HL-60 (cell line): ENCODE measurements at regions not wholly inside any gene's neighbourhood (a gene's known extent, or its start where the extent isn't known, plus 50 kb on each side); places are given as distances from the start of the nearest gene placed in this dataset.

Experiments used
- DNase-seq, 2 experiments: peaks; one replicate each; pipeline ENCODE4 v3.0.0-alpha.2; 2010 to 2020; ENCODE audit warnings: low read depth in 1 of 2, low spot score in 1 of 2
- H3K27ac ChIP-seq: fragments of 250-450 bp; sonication (Bioruptor Pico); replicated peaks from 2 replicates; pipeline ENCODE4 v1.5.1; 2020; ENCODE audit warnings: mild to moderate bottlenecking, moderate library complexity
- H3K27me3 ChIP-seq: fragments of 250-450 bp; sonication (Bioruptor Pico); 2 replicates; pipeline ENCODE4 v1.5.1; 2021; ENCODE audit warnings: mild to moderate bottlenecking, moderate library complexity; ENCODE audit not compliant: insufficient read depth, poor library complexity, severe bottlenecking
- H3K4me3 ChIP-seq: replicated peaks from 2 replicates; pipeline ENCODE4 v1.5.1; 2011; ENCODE audit warnings: mild to moderate bottlenecking, control low read depth, low read length; ENCODE audit not compliant: insufficient read depth
- GABPA ChIP-seq: IDR thresholded peaks from 2 replicates; pipeline ENCODE4 v1.6.1; 2012; ENCODE audit warnings: low read depth
- POLR2AphosphoS5 ChIP-seq: IDR thresholded peaks from 2 replicates; pipeline ENCODE4 v1.6.1; 2012; ENCODE audit warnings: low read depth
- SPI1 ChIP-seq: IDR thresholded peaks from 2 replicates; pipeline ENCODE4 v1.6.1; 2012; ENCODE audit warnings: low read depth, mild to moderate bottlenecking, borderline replicate concordance
- TF ChIP-seq, protein P1 (sequence below): IDR thresholded peaks from 2 replicates; pipeline ENCODE4 v1.6.1; 2012; ENCODE audit warnings: low read depth; ENCODE audit not compliant: insufficient replicate concordance
- TF ChIP-seq, protein P2 (sequence below): IDR thresholded peaks from one replicate; pipeline ENCODE4 v1.5.1; 2011; ENCODE audit warnings: low read length, control low read depth, inconsistent platforms; ENCODE audit not compliant: insufficient read depth

DNA sequence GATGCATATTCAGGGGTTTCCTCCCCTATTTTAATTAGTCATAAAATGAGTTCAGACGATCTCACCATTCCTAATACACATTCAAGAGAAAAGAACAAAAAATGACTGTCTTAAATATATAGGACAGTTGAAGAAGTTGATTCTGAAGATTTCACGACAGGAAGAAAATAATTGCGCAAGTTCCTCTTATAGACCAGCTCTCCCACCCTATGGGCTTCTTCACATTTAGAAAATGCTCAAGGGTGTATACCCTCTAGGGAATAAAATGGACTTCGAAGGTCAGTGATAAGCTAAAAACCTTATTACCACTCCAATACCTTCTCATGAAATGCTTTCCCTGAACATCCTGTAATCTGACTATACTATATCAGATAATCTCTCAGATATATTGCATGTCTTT lies 149.2 kb upstream of the TEX13C start:
- no peak for DNase-seq
- Histone ChIP-seq H3K27me3 (no peaks in the 10 kb centered on the region), H3K27ac (peak overlapping the region; percentile 47), H3K4me3 (no peak overlapping the region)
- TF ChIP-seq GABPA (no peak), POLR2AphosphoS5 (no peak), SPI1 (no peak)
- TF ChIP-seq, protein P1, sequence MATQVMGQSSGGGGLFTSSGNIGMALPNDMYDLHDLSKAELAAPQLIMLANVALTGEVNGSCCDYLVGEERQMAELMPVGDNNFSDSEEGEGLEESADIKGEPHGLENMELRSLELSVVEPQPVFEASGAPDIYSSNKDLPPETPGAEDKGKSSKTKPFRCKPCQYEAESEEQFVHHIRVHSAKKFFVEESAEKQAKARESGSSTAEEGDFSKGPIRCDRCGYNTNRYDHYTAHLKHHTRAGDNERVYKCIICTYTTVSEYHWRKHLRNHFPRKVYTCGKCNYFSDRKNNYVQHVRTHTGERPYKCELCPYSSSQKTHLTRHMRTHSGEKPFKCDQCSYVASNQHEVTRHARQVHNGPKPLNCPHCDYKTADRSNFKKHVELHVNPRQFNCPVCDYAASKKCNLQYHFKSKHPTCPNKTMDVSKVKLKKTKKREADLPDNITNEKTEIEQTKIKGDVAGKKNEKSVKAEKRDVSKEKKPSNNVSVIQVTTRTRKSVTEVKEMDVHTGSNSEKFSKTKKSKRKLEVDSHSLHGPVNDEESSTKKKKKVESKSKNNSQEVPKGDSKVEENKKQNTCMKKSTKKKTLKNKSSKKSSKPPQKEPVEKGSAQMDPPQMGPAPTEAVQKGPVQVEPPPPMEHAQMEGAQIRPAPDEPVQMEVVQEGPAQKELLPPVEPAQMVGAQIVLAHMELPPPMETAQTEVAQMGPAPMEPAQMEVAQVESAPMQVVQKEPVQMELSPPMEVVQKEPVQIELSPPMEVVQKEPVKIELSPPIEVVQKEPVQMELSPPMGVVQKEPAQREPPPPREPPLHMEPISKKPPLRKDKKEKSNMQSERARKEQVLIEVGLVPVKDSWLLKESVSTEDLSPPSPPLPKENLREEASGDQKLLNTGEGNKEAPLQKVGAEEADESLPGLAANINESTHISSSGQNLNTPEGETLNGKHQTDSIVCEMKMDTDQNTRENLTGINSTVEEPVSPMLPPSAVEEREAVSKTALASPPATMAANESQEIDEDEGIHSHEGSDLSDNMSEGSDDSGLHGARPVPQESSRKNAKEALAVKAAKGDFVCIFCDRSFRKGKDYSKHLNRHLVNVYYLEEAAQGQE, result no peak
- TF ChIP-seq, protein P2, sequence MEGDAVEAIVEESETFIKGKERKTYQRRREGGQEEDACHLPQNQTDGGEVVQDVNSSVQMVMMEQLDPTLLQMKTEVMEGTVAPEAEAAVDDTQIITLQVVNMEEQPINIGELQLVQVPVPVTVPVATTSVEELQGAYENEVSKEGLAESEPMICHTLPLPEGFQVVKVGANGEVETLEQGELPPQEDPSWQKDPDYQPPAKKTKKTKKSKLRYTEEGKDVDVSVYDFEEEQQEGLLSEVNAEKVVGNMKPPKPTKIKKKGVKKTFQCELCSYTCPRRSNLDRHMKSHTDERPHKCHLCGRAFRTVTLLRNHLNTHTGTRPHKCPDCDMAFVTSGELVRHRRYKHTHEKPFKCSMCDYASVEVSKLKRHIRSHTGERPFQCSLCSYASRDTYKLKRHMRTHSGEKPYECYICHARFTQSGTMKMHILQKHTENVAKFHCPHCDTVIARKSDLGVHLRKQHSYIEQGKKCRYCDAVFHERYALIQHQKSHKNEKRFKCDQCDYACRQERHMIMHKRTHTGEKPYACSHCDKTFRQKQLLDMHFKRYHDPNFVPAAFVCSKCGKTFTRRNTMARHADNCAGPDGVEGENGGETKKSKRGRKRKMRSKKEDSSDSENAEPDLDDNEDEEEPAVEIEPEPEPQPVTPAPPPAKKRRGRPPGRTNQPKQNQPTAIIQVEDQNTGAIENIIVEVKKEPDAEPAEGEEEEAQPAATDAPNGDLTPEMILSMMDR, result no peak

DNA sequence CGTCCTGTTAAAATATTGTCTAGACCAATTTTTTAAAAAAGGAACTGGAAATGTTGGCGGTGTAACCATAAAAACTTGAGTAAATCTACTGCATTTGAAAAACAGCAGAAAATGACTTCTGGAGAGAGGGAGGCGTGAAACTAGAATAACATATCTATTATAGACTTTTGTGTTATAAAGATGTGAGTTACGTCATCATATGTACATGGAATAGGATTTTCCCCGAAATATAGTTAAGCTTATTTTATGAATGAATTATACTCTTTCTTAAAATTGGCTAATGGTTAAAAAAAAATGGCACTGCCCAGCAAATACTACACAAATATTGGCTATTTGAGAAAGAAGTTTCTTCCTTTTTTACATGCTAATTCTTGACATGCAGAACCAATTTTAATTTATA lies 147.1 kb upstream of the TEX13C start:
- no peaks in the 10 kb centered on the region for H3K27me3 ChIP-seq
- no peak for TF ChIP-seq GABPA
- TF ChIP-seq, protein P1, result no peak
- TF ChIP-seq POLR2AphosphoS5, result no peak
- TF ChIP-seq SPI1, result no peak
- H3K27ac ChIP-seq, result no peak overlapping the region
- H3K4me3 ChIP-seq, result no peak overlapping the region
- DNase-seq, result no peak

DNA sequence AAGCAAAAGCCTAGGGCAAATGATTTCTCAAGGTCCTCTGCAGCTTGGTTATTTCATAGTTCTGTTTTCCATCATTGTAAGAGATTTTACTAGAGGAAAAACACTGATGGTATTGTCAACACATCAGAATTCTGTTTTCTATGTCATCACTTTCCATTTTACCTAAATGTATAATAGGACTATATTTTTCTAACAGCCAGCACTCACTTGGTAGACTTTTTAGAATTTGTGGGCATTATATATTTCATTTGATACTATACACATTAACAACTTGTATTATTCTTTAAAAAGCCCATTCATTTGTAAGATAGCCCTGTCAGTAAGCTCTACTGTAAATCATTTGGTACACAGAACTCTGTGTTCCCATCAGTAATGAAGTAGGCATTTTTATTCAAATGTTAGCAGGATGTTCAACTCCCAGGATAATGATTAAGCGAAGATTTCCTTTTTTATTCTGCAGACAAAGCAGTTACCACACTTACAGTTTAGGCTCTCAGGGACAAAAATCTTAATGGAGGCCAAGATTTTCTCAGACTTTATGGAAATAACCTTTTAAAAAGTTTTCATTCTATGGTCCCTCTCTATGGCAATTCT lies 143.6 kb upstream of the TEX13C start:
- H3K27me3 ChIP-seq, result no peaks in the 10 kb centered on the region
- TF ChIP-seq, protein P1, result no peak
- TF ChIP-seq, protein P2, result no peak
- no peak for TF ChIP-seq GABPA
- no peak for TF ChIP-seq POLR2AphosphoS5
- no peak for TF ChIP-seq SPI1
- no peak overlapping the region for H3K4me3 ChIP-seq
- H3K27ac ChIP-seq, result no peak overlapping the region
- no peak for DNase-seq
